ENCODE measurements at regions not wholly inside any gene's neighbourhood (a gene's known extent, or its start where the extent isn't known, plus 50 kb on each side); places are given as distances from the start of the nearest gene placed in this dataset.

GRCh38 chr3:74511078-74511477 is 103.4 kb downstream of the CNTN3 start:
- H3K4me3 ChIP-seq (ENCODE audit: low read length) = no peak overlapping the region
- no peak for DNase-seq (ENCODE audit: low read depth, low spot score)

DNA sequence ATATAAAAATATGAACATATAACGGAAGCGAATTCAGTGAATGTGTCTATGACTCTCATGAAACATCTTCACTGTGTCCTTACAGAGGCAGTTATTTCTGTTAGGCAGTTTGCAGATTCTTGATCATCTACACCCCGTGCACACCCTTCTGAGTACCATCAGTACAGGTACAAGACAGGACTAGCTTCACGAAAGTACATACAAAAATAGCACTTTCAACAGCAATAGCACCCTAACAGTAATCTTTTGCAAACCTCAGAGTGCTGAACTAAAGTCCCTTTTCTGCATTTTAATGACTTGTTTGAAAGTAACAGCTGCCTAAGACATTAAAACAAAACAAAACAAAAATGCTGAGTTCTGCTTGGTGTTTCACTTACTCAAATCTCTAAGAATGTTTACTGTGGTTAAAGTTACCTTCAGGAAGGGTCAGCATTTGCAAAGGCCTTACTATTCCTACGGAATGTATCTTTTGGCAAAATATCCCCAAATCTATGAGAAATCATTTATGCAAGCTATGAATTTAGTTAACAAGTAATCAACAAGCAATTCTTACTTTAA is 104.1 kb downstream of the CNTN3 start:
- no peak for DNase-seq (ENCODE audit: low read depth, low spot score)
- no peak overlapping the region for H3K4me3 ChIP-seq (ENCODE audit: low read length)

DNA sequence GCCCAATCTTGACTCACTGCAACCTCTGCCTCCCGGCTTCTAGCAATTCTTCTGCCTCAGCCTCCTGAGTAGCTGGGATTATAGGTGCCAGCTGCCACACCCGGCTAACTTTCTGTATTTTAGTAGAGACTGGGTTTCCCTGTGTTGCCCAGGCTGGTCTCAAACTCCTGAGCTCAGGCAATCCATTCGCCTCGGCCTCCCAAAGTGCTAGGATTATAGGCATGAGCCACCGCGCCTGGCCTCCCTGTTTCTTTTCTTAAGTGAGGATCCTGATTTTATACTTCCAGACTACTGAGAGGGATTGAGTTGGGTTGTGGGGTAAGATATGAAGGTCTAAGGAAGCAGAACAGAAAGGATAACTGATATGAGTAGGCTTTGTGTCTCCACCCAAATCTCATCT is 106.8 kb downstream of the CNTN3 start:
- no peak overlapping the region for H3K4me3 ChIP-seq (ENCODE audit: low read length)
- no peak for DNase-seq (ENCODE audit: low read depth, low spot score)

- H3K4me3 ChIP-seq (ENCODE audit: low read length) = no peak overlapping the region
- DNase-seq (ENCODE audit: low read depth, low spot score) = no peak
Measured at GRCh38 chr3:74506246-74506645, 108.2 kb downstream of the CNTN3 start.

- DNase-seq (ENCODE audit: low read depth, low spot score) = no peak
- H3K4me3 ChIP-seq (ENCODE audit: low read length) = no peak overlapping the region
Measured at GRCh38 chr3:74501007-74501406, 113.5 kb downstream of the CNTN3 start.

- no peak overlapping the region for H3K4me3 ChIP-seq (ENCODE audit: low read length)
- DNase-seq (ENCODE audit: low read depth, low spot score) = no peak
Measured at GRCh38 chr3:74500257-74500656, 114.2 kb downstream of the CNTN3 start.

DNA sequence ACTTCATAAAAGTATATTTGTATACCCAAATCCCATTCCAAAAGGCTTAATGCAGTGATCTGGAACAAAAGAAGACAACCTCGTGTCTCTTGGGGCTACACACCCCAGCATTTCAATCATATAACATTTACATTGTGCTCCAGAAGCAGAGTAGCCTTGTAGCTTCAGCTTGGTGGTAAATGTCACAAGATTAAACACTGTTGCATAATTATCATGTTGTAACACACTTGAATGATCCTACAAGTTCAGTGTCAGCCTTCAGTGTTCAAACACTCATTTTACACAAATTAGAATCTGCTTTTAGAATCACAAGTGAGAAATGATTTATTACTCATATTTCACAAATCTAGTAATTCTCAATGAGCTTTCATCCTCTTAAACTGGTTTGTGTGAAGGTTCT is 122.6 kb downstream of the CNTN3 start:
- DNase-seq (ENCODE audit: low read depth, low spot score) = no peak
- H3K4me3 ChIP-seq (ENCODE audit: low read length) = no peak overlapping the region

DNA sequence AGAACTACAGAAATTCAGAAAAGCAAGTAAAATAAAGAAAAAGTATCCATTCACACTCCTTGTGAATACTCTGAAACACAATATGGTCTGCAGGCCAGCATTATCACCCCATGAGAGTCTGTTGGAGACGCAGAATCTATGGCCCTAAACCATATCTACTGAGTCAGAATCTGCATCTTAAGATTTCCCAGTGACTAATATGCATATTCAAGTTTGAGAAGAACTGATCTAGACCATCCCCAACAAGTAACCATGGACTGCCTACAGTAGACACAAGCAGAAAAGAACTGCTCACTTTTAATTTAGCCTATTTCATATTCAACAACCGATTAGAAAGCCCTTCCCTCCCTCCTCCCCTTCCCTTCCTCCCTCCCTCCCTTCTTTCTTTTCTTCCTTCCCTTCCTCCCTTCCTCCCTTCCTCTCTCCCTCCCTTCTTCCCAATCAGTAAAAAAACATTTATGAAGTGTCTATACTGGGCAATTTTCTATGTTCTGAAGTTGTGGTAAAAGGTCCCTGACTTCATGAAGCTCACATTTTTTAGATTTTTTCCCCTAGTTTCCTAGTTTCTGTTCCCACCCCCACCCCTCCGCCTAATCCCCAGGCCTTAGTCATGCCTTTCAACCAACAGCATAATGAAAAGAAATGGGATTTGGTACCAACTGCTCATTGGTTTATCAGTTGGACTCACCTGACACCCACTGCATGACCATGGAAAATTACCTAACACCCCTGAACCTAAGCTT is 125.2 kb downstream of the CNTN3 start:
- no peak for DNase-seq (ENCODE audit: low read depth, low spot score)
- no peak overlapping the region for H3K4me3 ChIP-seq (ENCODE audit: low read length)

GRCh38 chr3:74479915-74480314 is 134.5 kb downstream of the CNTN3 start:
- no peak overlapping the region for H3K4me3 ChIP-seq (ENCODE audit: low read length)
- DNase-seq (ENCODE audit: low read depth, low spot score) = no peak

- H3K4me3 ChIP-seq (ENCODE audit: low read length) = no peak overlapping the region
- DNase-seq (ENCODE audit: low read depth, low spot score) = no peak
Measured at GRCh38 chr3:74470313-74470712, 144.1 kb downstream of the CNTN3 start.

- H3K4me3 ChIP-seq (ENCODE audit: low read length) = no peak overlapping the region
- DNase-seq (ENCODE audit: low read depth, low spot score) = no peak
Measured at GRCh38 chr3:74469713-74470112, 144.7 kb downstream of the CNTN3 start.

DNA sequence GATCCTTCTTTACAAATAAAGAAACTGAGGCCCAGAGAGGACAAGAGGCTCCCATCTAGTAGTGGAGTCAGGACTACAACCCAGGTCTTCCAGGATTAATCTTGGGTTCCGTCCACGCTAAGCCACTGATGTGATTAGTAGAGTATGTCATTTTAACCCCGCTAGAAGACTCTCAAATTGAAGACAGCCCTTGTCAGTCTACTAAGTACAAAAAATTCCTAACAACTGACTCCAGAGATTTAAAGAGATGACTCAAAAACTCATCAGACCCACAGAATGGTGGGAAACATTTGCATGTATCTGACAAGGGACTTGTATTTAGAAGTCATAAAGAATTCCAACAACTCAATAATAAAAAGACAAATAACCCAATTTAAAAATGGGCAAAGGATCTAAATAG is 145.3 kb downstream of the CNTN3 start:
- no peak overlapping the region for H3K4me3 ChIP-seq (ENCODE audit: low read length)
- no peak for DNase-seq (ENCODE audit: low read depth, low spot score)

DNA sequence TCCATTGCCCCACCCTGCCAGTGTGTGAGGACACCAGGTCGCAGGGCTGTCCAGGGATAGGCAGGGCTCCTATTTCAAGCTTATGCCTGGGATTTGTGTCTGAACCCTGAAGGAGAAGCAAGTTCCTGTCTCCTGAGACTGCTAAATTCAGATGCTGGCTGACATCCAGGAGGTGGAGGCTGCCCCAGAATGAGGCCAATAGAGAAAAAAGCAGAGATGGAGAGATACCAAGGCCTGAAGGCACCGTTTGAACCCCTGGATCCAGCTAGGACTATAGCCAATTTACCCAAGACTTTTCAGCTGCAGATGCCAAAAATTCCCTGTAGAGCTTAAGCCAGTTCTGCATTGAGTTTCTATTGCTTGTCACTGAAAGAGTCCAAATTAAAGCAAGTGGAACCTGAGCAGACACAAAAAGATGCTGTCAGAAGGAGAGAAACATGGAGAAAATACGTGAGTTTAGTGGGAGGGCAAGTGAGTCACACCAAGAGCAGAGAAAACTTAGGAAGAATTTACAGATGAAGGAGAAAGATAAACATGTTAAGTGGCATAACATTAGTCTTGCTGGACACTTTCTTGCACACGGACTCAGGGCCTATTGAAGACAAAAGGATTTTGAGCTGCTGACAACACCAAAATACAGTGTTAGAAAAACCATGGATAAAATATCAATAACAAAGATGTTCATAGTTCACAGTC is 148.6 kb downstream of the CNTN3 start:
- H3K4me3 ChIP-seq (ENCODE audit: low read length) = no peak overlapping the region
- no peak for DNase-seq (ENCODE audit: low read depth, low spot score)

- DNase-seq (ENCODE audit: low read depth, low spot score) = no peak
Measured at GRCh38 chr3:74463515-74463914, 150.9 kb downstream of the CNTN3 start.

DNA sequence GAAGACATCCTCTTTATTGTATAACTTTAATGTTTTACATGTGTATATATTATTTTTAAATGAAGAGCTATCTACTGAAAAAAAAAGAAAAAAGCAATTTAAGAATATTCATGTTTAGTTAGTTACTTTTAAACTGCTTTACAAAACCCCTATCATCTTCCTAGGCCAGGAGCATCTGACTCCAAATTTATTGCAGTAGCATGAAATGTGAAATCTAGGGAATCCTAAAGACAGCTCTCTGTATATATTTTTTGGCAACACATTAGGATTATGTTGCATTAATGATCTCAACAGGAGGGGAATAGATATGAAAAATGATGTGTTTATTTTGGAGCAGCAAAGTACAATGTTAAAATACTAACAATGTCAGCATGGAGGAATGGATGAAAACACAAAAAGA is 158.3 kb downstream of the CNTN3 start:
- no peak overlapping the region for H3K4me3 ChIP-seq (ENCODE audit: low read length)
- DNase-seq (ENCODE audit: low read depth, low spot score) = no peak

More at GRCh38 chr3:74463515-74463914, 150.9 kb downstream of the CNTN3 start:
- H3K4me3 ChIP-seq (ENCODE audit: low read length) = no peak overlapping the region

- no peak overlapping the region for H3K4me3 ChIP-seq (ENCODE audit: low read length)
- no peak for DNase-seq (ENCODE audit: low read depth, low spot score)
Measured at GRCh38 chr3:74447221-74447620, 167.2 kb downstream of the CNTN3 start.

GRCh38 chr3:74445541-74445940 is 168.9 kb downstream of the CNTN3 start:
- no peak overlapping the region for H3K4me3 ChIP-seq (ENCODE audit: low read length)
- no peak for DNase-seq (ENCODE audit: low read depth, low spot score)

DNA sequence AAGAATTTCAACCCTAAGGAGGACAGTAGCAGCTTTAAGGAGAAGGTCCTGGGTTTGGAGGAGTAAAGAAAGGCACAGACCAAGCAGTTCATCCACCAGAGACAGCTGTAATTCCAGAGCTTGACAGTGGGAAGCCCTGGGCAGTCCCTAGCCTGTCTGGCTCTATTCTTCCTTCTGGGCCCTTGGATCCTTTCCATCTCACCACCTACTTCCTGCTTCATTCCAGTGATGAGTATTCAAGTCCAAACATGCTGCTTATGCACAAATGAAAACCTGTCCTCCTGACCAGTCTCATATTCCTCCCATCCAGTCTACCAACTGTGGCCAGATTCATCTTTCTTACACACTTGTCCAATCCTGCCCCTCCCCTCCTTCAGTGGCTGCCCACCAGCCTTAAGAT is 171.4 kb downstream of the CNTN3 start:
- no peak for DNase-seq (ENCODE audit: low read depth, low spot score)
- H3K4me3 ChIP-seq (ENCODE audit: low read length) = no peak overlapping the region

DNA sequence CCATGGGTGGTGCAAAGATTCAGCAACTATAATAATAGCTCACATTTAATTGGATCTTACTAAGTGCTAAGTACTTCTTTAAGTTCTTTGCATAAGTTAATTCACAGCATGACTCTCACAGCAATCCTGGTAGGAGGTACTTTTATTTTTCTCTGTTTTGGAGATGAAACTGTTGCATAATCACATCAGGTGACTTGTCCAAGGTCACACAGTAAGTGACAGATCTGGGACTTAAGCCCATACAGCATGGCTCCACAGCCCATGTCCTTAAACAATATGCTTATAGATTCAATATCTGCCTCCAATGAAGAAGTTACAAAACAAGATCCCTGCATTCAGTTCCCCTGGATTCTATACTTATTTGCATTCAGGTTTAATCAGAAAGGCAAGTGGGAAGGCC is 171.8 kb downstream of the CNTN3 start:
- DNase-seq (ENCODE audit: low read depth, low spot score) = no peak
- H3K4me3 ChIP-seq (ENCODE audit: low read length) = no peak overlapping the region

DNA sequence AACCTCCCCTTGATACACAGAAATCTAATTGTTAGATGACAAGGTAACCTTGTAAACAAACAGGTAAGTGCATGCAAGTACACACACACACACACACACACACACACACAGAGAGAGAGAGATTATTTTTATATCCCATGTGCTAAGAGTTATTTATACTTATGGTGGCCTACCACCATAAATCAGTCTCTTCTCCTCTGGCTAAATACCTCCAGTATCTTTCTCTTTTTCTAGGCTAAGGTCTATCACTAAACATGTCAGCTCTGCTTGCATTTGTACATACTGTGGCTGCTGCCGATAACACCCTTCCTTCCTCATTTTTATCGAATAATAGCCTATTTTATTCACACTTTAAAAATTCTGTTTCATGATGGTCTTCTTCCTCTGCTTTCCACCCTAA is 172.4 kb downstream of the CNTN3 start:
- DNase-seq (ENCODE audit: low read depth, low spot score) = no peak

GRCh38 chr3:74436184-74436583 is 178.3 kb downstream of the CNTN3 start:
- DNase-seq (ENCODE audit: low read depth, low spot score) = no peak
- H3K4me3 ChIP-seq (ENCODE audit: low read length) = no peak overlapping the region

More for the DNA sequence above, 172.4 kb downstream of the CNTN3 start:
- no peak overlapping the region for H3K4me3 ChIP-seq (ENCODE audit: low read length)
